Naive thymus-derived CD8-positive, alpha-beta T cell (primary cell): ENCODE measurements at regions not wholly inside any gene's neighbourhood (a gene's known extent, or its start where the extent isn't known, plus 50 kb on each side); places are given as distances from the start of the nearest gene placed in this dataset.
"Not testable (repeated sequence)": the region's sequence is repeated elsewhere in the genome, so short reads cannot be mapped to it uniquely, and the experiment has no call there.

Experiments
- ATAC-seq, 2 donors: fragments of 150-1000 bp; cut with Tn5 transposase in 1 of 2; sonication (Bioruptor Pico), chemical (Tn5 transposase) in 1 of 2; 1 replicate in 1 of 2; 2 replicates in 1 of 2; pipeline ENCODE4 v1.10.0; 2021; ENCODE audit warnings: mild to moderate bottlenecking in 2 of 2, moderate library complexity in 2 of 2
- POLR2A ChIA-PET: fragments of 350-600 bp; sonication (Branson Sonifier 250); formaldehyde crosslinking; loops from one replicate; lab custom pipeline; 2021; ENCODE audit warnings: antibody characterized with exemption; lab: Charles Lee
- DNase-seq, 10 donors: peaks; one replicate each; pipeline versions ENCODE4 v3.0.0 to v3.0.0-alpha.2; 2020 to 2022
- H3K27ac Mint-ChIP-seq, 10 donors: one replicate each; pipeline ENCODE4 v1.8.0; 2020 to 2022; ENCODE audit warnings: mild to moderate bottlenecking in 10 of 10, mixed read lengths in 10 of 10, moderate library complexity in 4 of 10, inconsistent platforms in 1 of 10
- H3K27me3 Mint-ChIP-seq, 5 donors: one replicate each; pipeline ENCODE4 v1.8.0; 2021 to 2022; ENCODE audit warnings: mixed read lengths in 5 of 5
- H3K36me3 Mint-ChIP-seq, 3 donors: one replicate each; pipeline ENCODE4 v1.8.0; 2020 to 2022; ENCODE audit warnings: mixed read lengths in 3 of 3, mild to moderate bottlenecking in 2 of 3, inconsistent platforms in 1 of 3
- H3K4me1 Mint-ChIP-seq, 4 donors: one replicate each; pipeline ENCODE4 v1.8.0; 2021 to 2022; ENCODE audit warnings: mixed read lengths in 4 of 4
- H3K4me3 Mint-ChIP-seq, 10 donors: one replicate each; pipeline ENCODE4 v1.8.0; 2020 to 2022; ENCODE audit warnings: mild to moderate bottlenecking in 10 of 10, mixed read lengths in 10 of 10, moderate library complexity in 6 of 10, inconsistent platforms in 1 of 10
- H3K9me3 Mint-ChIP-seq, 9 donors: one replicate each; pipeline ENCODE4 v1.8.0; 2020 to 2022; ENCODE audit warnings: mixed read lengths in 9 of 9, mild to moderate bottlenecking in 3 of 9, inconsistent platforms in 1 of 9, moderate library complexity in 1 of 9

DNA sequence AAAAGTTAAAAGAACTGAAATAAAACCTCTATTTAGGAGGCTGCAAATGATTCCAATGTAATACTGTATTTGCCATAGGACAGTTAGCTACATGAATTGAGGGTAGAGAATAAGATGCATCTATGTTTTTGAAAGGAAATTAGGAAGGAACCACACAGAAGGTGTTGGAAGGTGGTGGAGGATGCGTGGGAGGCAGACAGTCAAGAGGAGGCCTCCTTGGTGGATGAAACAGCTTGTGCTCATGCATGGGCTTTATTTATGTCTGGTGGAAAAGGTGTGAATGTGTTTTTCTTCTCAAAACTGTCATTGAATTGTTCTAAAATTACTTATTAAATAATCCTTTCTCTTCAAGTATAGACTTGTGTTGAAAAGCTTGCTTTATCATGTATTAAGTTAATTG lies 314.4 kb upstream of the NPSR1 start:
- ATAC-seq (no peak), DNase-seq (no peak)
- Mint-ChIP-seq H3K4me3 (no peak overlapping the region), H3K9me3 (peaks cover 0 to 11% (median 5%) of the 10 kb centered on the region in 9 donors), H3K4me1 (no peaks in the 10 kb centered on the region), H3K27ac (no peak overlapping the region), H3K27me3 (no peaks in the 10 kb centered on the region), H3K36me3 (no peaks in the 10 kb centered on the region)
- POLR2A ChIA-PET = no interaction called here

DNA sequence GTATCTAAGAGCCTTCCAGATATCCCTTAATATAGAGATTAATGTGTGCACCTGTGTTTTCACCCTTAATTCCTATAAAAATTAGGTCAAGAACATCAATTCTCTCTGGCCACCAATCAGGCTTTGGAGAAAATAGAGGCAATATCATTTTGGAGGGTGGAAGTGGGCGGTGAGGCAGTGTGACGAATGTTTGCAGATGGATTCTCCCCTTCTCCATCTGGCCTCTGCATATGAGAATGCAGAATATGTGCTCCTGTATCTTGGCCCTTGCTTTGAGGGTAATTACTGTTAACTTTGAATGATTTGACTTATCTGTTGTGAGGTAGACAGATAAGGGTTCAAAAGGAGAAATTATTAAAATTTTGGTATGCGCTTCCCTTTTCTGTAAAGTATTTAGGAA lies 304.0 kb upstream of the NPSR1 start:
- peaks cover 0 to 5% (median 0%) of the 10 kb centered on the region in 5 donors for H3K27me3 Mint-ChIP-seq
- no peaks in the 10 kb centered on the region for H3K4me1 Mint-ChIP-seq
- DNase-seq = no peak
- H3K9me3 Mint-ChIP-seq = peaks cover 0 to 14% (median 3%) of the 10 kb centered on the region in 9 donors
- H3K27ac Mint-ChIP-seq = no peak overlapping the region
- POLR2A ChIA-PET = no interaction called here
- no peak for ATAC-seq
- H3K4me3 Mint-ChIP-seq = no peak overlapping the region
- H3K36me3 Mint-ChIP-seq = no peaks in the 10 kb centered on the region

DNA sequence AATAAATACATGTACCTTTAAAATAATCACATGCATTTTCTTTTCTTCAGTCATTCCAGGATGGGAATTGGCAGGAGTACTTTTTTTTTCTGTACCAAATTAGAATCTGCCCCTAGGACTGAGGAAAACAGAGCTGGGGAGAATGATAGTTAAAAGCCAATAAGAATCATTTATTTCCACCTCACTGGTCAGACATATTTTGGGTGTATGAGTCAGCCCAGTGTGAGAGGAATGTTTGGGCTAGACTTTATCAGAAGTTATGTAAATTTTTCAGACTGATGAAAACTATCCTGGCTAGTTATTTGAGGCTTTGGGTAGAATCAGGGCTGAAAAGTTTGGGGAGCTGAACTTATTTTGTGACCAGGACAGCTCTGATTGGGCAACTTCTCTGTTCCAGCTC lies 303.1 kb upstream of the NPSR1 start:
- peaks cover 0 to 14% (median 3%) of the 10 kb centered on the region in 9 donors for H3K9me3 Mint-ChIP-seq
- DNase-seq (no peak), ATAC-seq (no peak)
- no peaks in the 10 kb centered on the region for H3K36me3 Mint-ChIP-seq
- H3K27ac Mint-ChIP-seq = no peak overlapping the region
- peaks cover 0 to 5% (median 0%) of the 10 kb centered on the region in 5 donors for H3K27me3 Mint-ChIP-seq
- H3K4me1 Mint-ChIP-seq = no peaks in the 10 kb centered on the region
- POLR2A ChIA-PET = no interaction called here
- no peak overlapping the region for H3K4me3 Mint-ChIP-seq

DNA sequence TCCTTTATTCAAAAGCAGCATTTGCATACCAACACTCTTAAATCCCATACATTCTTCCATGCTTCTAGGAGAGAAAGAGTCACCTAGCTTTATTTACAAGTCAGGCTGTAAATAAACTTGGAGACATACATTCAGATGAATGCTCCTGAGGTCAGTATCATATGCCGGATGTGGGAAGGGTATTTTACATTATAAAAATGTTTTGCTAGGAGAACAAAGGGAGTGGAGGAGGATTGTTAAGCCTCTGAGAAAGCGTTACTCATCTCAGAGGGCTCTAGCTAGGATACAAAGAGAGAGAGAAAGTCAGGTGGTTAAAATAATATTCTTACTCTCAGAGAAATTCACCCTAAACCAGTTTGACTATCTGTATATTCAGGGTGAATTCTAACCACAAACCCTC lies 300.9 kb upstream of the NPSR1 start:
- Mint-ChIP-seq H3K9me3 (peaks cover 0 to 14% (median 3%) of the 10 kb centered on the region in 9 donors), H3K4me3 (no peak overlapping the region), H3K27ac (no peak overlapping the region), H3K27me3 (peaks cover 0 to 5% (median 0%) of the 10 kb centered on the region in 5 donors), H3K4me1 (no peaks in the 10 kb centered on the region), H3K36me3 (no peaks in the 10 kb centered on the region)
- no peak for DNase-seq
- POLR2A ChIA-PET = no interaction called here
- ATAC-seq = no peak

DNA sequence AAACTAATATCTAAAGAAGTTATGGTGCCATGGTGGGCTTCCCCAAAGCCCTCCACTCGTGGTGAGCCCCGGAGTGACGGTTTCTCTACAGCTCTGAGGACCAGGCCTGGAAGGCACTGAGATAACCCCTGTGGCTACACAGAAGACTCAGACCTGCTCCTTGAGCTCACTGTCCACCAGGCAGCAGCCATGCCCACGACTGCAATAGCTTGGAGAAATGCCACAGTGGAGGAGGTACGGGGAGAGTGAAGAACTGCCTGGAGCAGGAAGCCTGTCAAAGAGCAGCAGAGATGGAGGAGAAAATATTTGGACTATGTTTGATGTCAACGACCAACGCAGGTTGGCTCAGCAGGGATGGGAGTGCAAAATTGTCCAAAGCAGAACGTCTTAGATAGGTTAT lies 300.1 kb upstream of the NPSR1 start:
- Mint-ChIP-seq H3K27me3 (peaks cover 0 to 5% (median 0%) of the 10 kb centered on the region in 5 donors), H3K9me3 (peaks cover 0 to 14% (median 3%) of the 10 kb centered on the region in 9 donors), H3K4me3 (no peak overlapping the region), H3K4me1 (no peaks in the 10 kb centered on the region), H3K27ac (no peak overlapping the region), H3K36me3 (no peaks in the 10 kb centered on the region)
- ATAC-seq = no peak
- POLR2A ChIA-PET = no interaction called here
- no peak for DNase-seq

DNA sequence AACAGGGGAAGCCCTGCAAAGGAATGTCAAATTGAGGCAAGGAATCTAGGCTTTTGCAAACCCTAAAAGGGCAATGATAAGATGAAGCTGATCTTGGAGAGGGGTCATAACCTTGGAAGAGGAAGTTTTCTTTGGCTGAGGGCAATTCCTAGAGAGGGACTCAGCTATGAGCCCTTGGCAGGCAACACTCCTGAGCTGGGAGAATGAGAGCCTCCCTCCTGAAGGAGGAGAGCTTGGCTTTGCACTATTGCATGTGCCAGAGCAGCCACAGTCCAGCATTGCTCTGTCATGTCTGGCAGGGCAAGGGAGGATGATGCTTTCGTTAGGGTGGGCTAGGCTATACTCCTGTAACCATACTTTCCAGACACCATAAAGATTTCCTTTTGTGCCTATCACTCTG lies 299.4 kb upstream of the NPSR1 start:
- H3K9me3 Mint-ChIP-seq = peaks cover 0 to 14% (median 3%) of the 10 kb centered on the region in 9 donors
- ATAC-seq, DNase-seq, H3K4me3 Mint-ChIP-seq, H3K27me3 Mint-ChIP-seq, H3K36me3 Mint-ChIP-seq, H3K4me1 Mint-ChIP-seq, POLR2A ChIA-PET, H3K27ac Mint-ChIP-seq: not testable (repeated sequence)

DNA sequence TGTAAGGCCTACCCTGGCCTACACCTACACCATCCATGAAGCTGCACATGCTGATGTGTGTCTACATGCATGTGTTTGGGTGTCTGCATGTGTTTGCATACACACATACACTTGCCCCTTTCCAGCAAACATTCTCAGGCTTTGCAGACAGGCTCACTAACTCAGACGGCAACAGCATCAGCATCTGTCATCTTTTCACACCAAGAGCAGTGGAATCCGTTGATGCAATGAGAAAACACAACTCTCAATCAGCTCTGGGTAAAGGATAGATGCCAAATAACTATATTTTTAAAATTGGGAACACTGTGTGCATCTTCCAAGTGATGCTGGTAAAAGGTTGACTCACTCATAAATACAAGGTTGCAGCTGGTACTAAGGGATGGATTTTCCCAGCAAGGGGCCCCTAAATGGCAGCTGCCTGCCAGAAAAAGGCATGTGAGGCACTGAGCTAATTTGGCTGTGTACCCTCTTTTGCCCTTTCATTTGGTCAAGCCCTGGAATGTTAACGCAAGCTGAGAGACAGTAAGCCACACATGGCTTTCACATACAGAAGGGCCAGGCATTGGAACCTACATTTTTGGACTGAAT lies 296.3 kb upstream of the NPSR1 start:
- Mint-ChIP-seq H3K36me3 (no peaks in the 10 kb centered on the region), H3K9me3 (peaks cover 0 to 12% (median 0%) of the 10 kb centered on the region in 9 donors), H3K4me3 (no peak overlapping the region), H3K27ac (no peak overlapping the region), H3K4me1 (no peaks in the 10 kb centered on the region), H3K27me3 (peaks cover 0 to 5% (median 0%) of the 10 kb centered on the region in 5 donors)
- no peak for ATAC-seq
- no peak for DNase-seq
- POLR2A ChIA-PET = no interaction called here

DNA sequence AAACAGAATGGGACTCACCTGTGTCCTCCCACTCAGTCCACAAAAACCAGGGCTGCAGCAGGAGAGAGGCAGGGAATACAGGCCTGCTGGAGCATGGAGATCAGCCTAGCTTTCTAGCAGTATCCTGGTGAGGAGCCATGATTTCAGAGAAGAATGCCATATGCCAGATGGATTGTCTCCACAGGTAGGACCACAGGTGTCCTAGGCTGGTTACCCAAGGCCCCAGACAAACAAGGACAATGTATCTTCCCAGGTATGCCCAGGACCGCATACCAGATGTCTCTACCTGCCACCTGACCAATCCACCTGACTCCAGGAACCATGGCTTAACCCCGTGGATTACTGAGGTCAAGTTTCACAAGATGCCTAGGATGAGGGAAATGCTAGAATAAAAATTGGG lies 295.4 kb upstream of the NPSR1 start:
- Mint-ChIP-seq H3K27me3 (peaks cover 0 to 5% (median 0%) of the 10 kb centered on the region in 5 donors), H3K4me1 (no peaks in the 10 kb centered on the region), H3K27ac (no peak overlapping the region), H3K4me3 (no peak overlapping the region), H3K9me3 (peaks cover 0 to 13% (median 0%) of the 10 kb centered on the region in 9 donors), H3K36me3 (no peaks in the 10 kb centered on the region)
- ATAC-seq = no peak
- POLR2A ChIA-PET = no interaction called here
- no peak for DNase-seq

DNA sequence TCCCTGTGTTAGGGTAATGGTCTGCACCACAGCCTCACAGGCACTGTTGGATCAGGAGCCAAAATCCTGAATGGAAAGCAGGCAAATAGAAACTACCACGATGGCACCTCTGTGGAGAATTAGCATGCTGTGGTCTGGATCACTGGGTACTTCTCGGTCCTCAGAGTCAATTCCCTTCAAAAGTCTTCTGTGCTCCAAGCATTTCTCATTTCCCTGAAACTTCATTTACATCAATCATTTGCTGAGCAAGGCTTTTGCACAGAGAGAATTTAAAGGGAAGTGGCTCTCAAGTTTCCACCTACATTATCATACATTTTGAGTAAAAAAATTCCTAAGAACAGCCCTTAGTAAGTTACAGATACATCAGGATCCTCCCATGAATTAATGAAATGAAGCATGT lies 293.9 kb upstream of the NPSR1 start:
- no peak overlapping the region for H3K4me3 Mint-ChIP-seq
- no peaks in the 10 kb centered on the region for H3K36me3 Mint-ChIP-seq
- no peak overlapping the region for H3K27ac Mint-ChIP-seq
- ATAC-seq (no peak), DNase-seq (no peak)
- POLR2A ChIA-PET = no interaction called here
- H3K9me3 Mint-ChIP-seq = peaks cover 0 to 7% (median 0%) of the 10 kb centered on the region in 9 donors
- no peaks in the 10 kb centered on the region for H3K27me3 Mint-ChIP-seq
- H3K4me1 Mint-ChIP-seq = no peaks in the 10 kb centered on the region

DNA sequence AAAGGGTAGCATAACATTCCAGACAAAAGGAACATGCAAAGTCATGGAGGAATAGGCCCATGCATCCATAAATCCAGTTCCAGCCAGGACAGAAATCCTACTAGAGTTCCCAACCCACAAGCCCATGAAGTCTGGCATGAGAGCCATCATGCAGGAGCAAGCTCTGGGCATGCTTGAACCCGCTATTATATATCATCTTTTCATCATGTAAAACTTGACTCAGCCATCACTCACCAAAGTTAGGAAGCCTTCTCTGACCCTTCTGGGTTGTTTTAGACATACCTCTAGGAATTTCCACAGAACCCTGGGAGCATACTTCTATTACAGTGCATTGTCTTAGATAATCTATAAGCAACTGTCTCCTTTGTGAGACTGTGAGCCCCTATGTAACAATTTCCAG lies 293.0 kb upstream of the NPSR1 start:
- POLR2A ChIA-PET = no interaction called here
- Mint-ChIP-seq H3K4me1 (no peaks in the 10 kb centered on the region), H3K27me3 (no peaks in the 10 kb centered on the region), H3K36me3 (no peaks in the 10 kb centered on the region), H3K27ac (no peak overlapping the region), H3K9me3 (peaks cover 0 to 13% (median 0%) of the 10 kb centered on the region in 9 donors), H3K4me3 (no peak overlapping the region)
- DNase-seq (no peak), ATAC-seq (no peak)

DNA sequence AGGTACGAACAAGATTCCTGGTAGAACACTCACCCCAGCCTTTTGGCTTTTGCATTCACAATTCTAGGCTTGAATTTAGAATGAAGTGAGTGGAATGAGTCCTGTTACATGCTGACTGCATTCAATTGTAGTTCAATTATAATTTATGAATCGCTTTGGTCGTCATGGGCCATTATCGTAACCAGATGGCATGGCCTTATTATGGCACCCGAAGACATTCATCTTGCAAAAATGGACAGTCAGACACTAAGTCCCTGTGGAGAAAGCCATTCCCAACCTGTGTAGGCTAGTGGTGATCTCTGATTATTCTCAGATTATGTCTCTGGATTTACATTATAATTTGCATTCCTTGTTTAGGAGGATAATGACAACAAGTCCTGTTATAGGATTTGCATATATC lies 292.4 kb upstream of the NPSR1 start:
- H3K27ac Mint-ChIP-seq = no peak overlapping the region
- H3K9me3 Mint-ChIP-seq = peaks cover 0 to 14% (median 0%) of the 10 kb centered on the region in 9 donors
- no peak overlapping the region for H3K4me3 Mint-ChIP-seq
- no peaks in the 10 kb centered on the region for H3K36me3 Mint-ChIP-seq
- H3K27me3 Mint-ChIP-seq = no peaks in the 10 kb centered on the region
- DNase-seq = no peak
- POLR2A ChIA-PET = no interaction called here
- no peak for ATAC-seq
- no peaks in the 10 kb centered on the region for H3K4me1 Mint-ChIP-seq

DNA sequence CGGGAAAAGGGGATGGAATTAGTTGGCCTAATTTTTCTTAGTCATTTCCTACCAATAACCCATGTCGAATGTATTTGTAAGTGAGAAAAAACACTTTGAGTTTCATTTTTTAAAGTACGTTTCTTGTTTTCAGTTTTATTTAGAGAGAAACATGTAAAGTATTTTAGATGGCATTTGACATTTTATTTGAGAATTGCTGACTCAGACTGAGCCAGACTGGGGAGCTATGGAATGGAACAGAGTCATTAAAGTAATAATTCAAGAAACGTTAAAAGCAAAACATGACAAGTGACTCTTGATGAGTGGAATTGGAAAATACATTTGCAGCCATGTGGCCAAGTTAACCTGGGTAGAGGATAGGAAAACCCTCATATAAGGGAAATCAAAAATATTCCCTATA lies 286.1 kb upstream of the NPSR1 start:
- Mint-ChIP-seq H3K36me3 (peaks cover 0 to 5% (median 0%) of the 10 kb centered on the region in 3 donors), H3K4me3 (no peak overlapping the region), H3K4me1 (no peaks in the 10 kb centered on the region), H3K27ac (no peak overlapping the region), H3K27me3 (no peaks in the 10 kb centered on the region), H3K9me3 (peaks cover 0 to 32% (median 4%) of the 10 kb centered on the region in 9 donors)
- ATAC-seq (no peak), DNase-seq (no peak)
- POLR2A ChIA-PET = no interaction called here

DNA sequence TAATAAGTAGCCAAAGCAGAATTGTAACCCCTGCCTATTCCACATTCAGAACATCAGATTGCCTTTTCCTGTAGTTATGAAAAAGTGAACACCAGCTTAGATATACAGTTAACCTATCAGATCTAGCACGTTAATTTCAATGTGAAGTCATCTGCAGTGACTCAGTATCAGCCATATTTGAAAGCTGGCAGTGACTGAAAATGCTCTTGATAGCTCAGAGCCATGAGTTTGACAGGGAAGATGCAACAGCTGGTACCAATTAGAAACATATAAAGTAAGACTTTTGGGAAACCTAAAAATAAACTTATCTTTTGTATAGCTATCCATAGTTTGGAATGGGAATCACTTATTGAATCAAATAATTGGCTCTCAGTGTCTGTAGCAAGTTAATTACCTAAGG lies 284.1 kb upstream of the NPSR1 start:
- Mint-ChIP-seq H3K27ac (no peak overlapping the region), H3K4me3 (no peak overlapping the region), H3K9me3 (peaks cover 0 to 31% (median 7%) of the 10 kb centered on the region in 9 donors), H3K4me1 (no peaks in the 10 kb centered on the region), H3K27me3 (no peaks in the 10 kb centered on the region), H3K36me3 (peaks cover 0 to 5% (median 0%) of the 10 kb centered on the region in 3 donors)
- DNase-seq (no peak), ATAC-seq (no peak)
- POLR2A ChIA-PET = no interaction called here
